Aorta (tissue), 5 donors: ENCODE measurements at regions not wholly inside any gene's neighbourhood (a gene's known extent, or its start where the extent isn't known, plus 50 kb on each side); places are given as distances from the start of the nearest gene placed in this dataset.
"Not testable (repeated sequence)": the region's sequence is repeated elsewhere in the genome, so short reads cannot be mapped to it uniquely, and the experiment has no call there.

Experiments
- ATAC-seq: fragments of 200-7000 bp; cut with Tn5 transposase; one replicate; pipeline ENCODE4 v1.9.1; 2022; ENCODE audit warnings: moderate library complexity; ENCODE audit not compliant: low FRiP score
- DNase-seq, 2 donors: peaks; one replicate each; pipeline ENCODE4 v3.0.0-alpha.2; 2020
- H3K27ac ChIP-seq, 2 donors: one replicate each; pipeline ENCODE4 v1.5.1; 2013; ENCODE audit warnings: low read length in 2 of 2, mild to moderate bottlenecking in 2 of 2, moderate library complexity in 2 of 2, control low read depth in 1 of 2, inconsistent platforms in 1 of 2, low read depth in 1 of 2
- H3K27me3 ChIP-seq, 2 donors: one replicate each; pipeline ENCODE4 v1.6.1; 2013; ENCODE audit warnings: control low read depth in 1 of 2, low read length in 1 of 2, mild to moderate bottlenecking in 1 of 2, moderate library complexity in 1 of 2; ENCODE audit not compliant: insufficient read depth in 2 of 2, control insufficient read depth in 1 of 2
- H3K36me3 ChIP-seq, 2 donors: one replicate each; pipeline ENCODE4 v1.6.1; 2013; ENCODE audit warnings: control low read depth in 1 of 2, low read length in 1 of 2, mild to moderate bottlenecking in 1 of 2; ENCODE audit not compliant: insufficient read depth in 2 of 2, control insufficient read depth in 1 of 2
- H3K4me1 ChIP-seq, 2 donors: one replicate each; pipeline ENCODE4 v1.6.1; 2013; ENCODE audit warnings: low read length in 2 of 2, control low read depth in 1 of 2, mild to moderate bottlenecking in 1 of 2, moderate library complexity in 1 of 2; ENCODE audit not compliant: insufficient read depth in 2 of 2, control insufficient read depth in 1 of 2
- H3K4me3 ChIP-seq, 2 donors: one replicate each; pipeline ENCODE4 v1.5.1; 2013; ENCODE audit warnings: low read length in 2 of 2, control low read depth in 1 of 2, mild to moderate bottlenecking in 1 of 2
- H3K9me3 ChIP-seq: one replicate; pipeline ENCODE4 v1.6.1; 2013; ENCODE audit warnings: mild to moderate bottlenecking, low read length; ENCODE audit not compliant: control insufficient read depth
- whole genome bisulfite sequencing, 2 donors: extraction: QIAGEN DNeasy Blood & Tissue Kit; methylation state at CpG; one replicate each; pipeline ENCODE4 v1.1.7; 2013; 5-methylcytosine and 5-hydroxymethylcytosine counted together
- intact Hi-C, 2 donors: fragments of 100-400 bp; cut with DNase I; formaldehyde crosslinking; loops; one replicate each; pipeline versions ENCODE4 v1.14.2 to v1.15.0; 2022
- donor health status: healthy with polysubstance abuse.
- donor health status: Bipolar disorder and iron deficiency.
- donor health status: DM: no; HTN: no; CAD: no.
- donor health status: DM: no; HTN: no; CAD: no.
- donor health status: DM: yes; HTN: yes; CAD: no.

DNA sequence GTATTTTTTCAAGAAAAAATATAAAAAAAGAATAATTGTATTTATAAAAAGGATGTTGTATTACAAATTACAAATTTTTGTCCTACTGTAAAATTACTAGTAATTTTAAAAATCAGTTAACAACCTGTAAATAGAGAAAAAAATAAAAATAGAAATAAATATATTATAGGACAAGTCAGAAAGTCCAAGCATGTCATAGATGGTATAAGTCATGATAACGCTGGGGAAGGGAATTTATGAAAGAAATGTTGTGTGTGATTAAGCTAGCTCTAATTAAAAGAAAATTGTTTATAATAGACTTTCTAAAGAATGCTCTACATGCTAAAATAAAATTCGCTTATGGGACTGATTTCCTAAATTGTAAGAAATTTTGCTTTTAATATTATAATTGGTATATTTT is 2329.9 kb downstream of the ARAP2 start:
- no peak for DNase-seq
- no peak overlapping the region for H3K27ac ChIP-seq
- no peaks in the 10 kb centered on the region for H3K36me3 ChIP-seq
- H3K27me3 ChIP-seq: no peaks in the 10 kb centered on the region
- intact Hi-C loops: no loop called here
- no peaks in the 10 kb centered on the region for H3K9me3 ChIP-seq
- ATAC-seq: no peak
- no peaks in the 10 kb centered on the region for H3K4me1 ChIP-seq
- no peak overlapping the region for H3K4me3 ChIP-seq
- 82 to 85% methylated on average over 2 of the region's 2 CpGs for whole genome bisulfite sequencing, 2 donors

DNA sequence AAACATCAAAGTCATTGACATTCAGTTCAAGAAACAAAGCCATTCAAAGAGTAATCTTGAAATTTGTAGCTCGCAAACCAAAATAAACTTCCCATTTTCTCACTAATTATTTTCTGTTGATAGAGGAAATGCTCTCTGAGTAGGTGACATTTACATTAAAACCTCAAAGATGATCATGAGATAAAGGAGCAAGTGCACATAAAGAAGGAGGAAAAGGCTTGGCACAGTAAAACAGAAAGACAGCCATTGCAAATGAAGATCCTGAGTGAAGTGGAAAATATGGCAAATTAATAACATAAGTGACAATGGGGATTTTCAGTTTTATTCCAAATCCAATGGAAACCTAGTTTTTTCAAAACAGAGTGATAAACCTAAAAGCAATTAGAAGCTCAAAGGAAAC is 2320.8 kb downstream of the ARAP2 start:
- H3K4me3 ChIP-seq: no peak overlapping the region
- H3K4me1 ChIP-seq: no peaks in the 10 kb centered on the region
- no peak overlapping the region for H3K27ac ChIP-seq
- H3K27me3 ChIP-seq: no peaks in the 10 kb centered on the region
- DNase-seq (no peak), ATAC-seq (no peak)
- 95 to 100% methylated on average over 1 of the region's 1 CpG for WGBS, 2 donors
- H3K36me3 ChIP-seq: no peaks in the 10 kb centered on the region
- no peaks in the 10 kb centered on the region for H3K9me3 ChIP-seq
- intact Hi-C loops: no loop called here

- no peaks in the 10 kb centered on the region for H3K36me3 ChIP-seq
- no peak overlapping the region for H3K4me3 ChIP-seq
- no peak overlapping the region for H3K27ac ChIP-seq
- no peaks in the 10 kb centered on the region for H3K9me3 ChIP-seq
- no peaks in the 10 kb centered on the region for H3K27me3 ChIP-seq
- H3K4me1 ChIP-seq: no peaks in the 10 kb centered on the region
- ATAC-seq (no peak), DNase-seq (no peak)
- intact Hi-C loops: no loop called here
- WGBS, 2 donors: 20 to 31% methylated on average over 7 of the region's 7 CpGs
Observed at GRCh38 chr4:33924239-33924638, 2320.1 kb downstream of the ARAP2 start.

DNA sequence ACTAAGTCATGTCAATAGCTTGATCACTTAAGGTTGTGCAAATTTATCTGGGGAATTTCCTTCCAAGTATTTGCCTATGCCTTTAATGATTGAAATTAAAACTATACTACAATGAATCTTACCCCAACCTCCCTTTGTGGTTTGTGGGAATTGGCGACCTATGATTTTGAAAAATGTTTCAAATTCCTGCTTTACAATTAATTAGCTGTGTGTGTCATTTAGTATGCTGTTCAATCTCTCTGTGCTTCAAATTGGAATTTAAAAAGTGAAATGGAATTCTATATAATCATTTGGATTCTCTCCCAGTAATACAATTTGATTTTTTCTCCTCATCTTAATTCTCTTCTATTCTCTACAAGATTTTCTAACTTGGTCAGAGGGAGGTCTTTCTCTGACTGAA is 2319.5 kb downstream of the ARAP2 start:
- Histone ChIP-seq H3K9me3 (no peaks in the 10 kb centered on the region), H3K36me3 (no peaks in the 10 kb centered on the region), H3K27ac (no peak overlapping the region), H3K4me1 (no peaks in the 10 kb centered on the region), H3K27me3 (no peaks in the 10 kb centered on the region), H3K4me3 (no peak overlapping the region)
- intact Hi-C loops: no loop called here
- no peak for DNase-seq
- 73 to 87% methylated on average over 1 of the region's 1 CpG for WGBS, 2 donors
- ATAC-seq: no peak

GRCh38 chr4:33930497-33930896 is 2313.8 kb downstream of the ARAP2 start:
- DNase-seq: no peak
- no peaks in the 10 kb centered on the region for H3K9me3 ChIP-seq
- no peak for ATAC-seq
- no peaks in the 10 kb centered on the region for H3K4me1 ChIP-seq
- no peak overlapping the region for H3K4me3 ChIP-seq
- intact Hi-C loops: no loop called here
- H3K27ac ChIP-seq: no peak overlapping the region
- no peaks in the 10 kb centered on the region for H3K27me3 ChIP-seq
- WGBS, 2 donors: 0 to 5% methylated on average over 1 of the region's 1 CpG
- H3K36me3 ChIP-seq: no peaks in the 10 kb centered on the region

DNA sequence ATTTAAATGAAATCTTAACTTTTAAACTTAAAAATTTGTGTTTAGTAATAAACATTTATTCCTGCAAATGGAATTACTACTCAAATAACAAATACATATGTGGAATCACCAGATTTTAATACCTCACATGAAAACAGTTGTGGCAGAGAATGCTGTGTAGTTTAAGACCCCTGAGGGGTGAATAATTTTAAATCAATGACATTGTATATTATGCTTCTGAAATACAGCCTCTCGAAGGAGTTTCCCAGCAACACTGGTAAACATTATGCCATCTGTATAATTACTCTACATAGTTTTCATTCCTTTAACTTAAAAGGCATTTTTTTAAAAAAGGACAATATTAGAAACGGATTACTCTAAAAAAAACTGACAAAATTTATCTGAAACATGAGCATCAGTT is 2313.3 kb downstream of the ARAP2 start:
- no peak for ATAC-seq
- intact Hi-C loops: no loop called here
- H3K4me3 ChIP-seq: no peak overlapping the region
- H3K27me3 ChIP-seq: no peaks in the 10 kb centered on the region
- H3K4me1 ChIP-seq: no peaks in the 10 kb centered on the region
- no peak overlapping the region for H3K27ac ChIP-seq
- DNase-seq: no peak
- H3K36me3 ChIP-seq: no peaks in the 10 kb centered on the region
- H3K9me3 ChIP-seq: no peaks in the 10 kb centered on the region
- 48 to 74% methylated on average over 2 of the region's 2 CpGs for WGBS, 2 donors

- DNase-seq (no peak), ATAC-seq (no peak)
- intact Hi-C loops: no loop called here
- no peaks in the 10 kb centered on the region for H3K4me1 ChIP-seq
- H3K27ac ChIP-seq: no peak overlapping the region
- H3K27me3 ChIP-seq: no peaks in the 10 kb centered on the region
- no peaks in the 10 kb centered on the region for H3K9me3 ChIP-seq
- no peaks in the 10 kb centered on the region for H3K36me3 ChIP-seq
- H3K4me3 ChIP-seq: no peak overlapping the region
Observed at GRCh38 chr4:33940281-33940680, 2304.0 kb downstream of the ARAP2 start.

- no peak overlapping the region for H3K4me3 ChIP-seq
- no peak overlapping the region for H3K27ac ChIP-seq
- no peaks in the 10 kb centered on the region for H3K9me3 ChIP-seq
- H3K36me3 ChIP-seq: no peaks in the 10 kb centered on the region
- no peak for DNase-seq
- H3K27me3 ChIP-seq: no peaks in the 10 kb centered on the region
- no peaks in the 10 kb centered on the region for H3K4me1 ChIP-seq
- no peak for ATAC-seq
- 93% methylated on average over 1 of the region's 1 CpG for WGBS, 2 donors
- intact Hi-C loops: no loop called here
Observed at GRCh38 chr4:33941854-33942253, 2302.5 kb downstream of the ARAP2 start.

DNA sequence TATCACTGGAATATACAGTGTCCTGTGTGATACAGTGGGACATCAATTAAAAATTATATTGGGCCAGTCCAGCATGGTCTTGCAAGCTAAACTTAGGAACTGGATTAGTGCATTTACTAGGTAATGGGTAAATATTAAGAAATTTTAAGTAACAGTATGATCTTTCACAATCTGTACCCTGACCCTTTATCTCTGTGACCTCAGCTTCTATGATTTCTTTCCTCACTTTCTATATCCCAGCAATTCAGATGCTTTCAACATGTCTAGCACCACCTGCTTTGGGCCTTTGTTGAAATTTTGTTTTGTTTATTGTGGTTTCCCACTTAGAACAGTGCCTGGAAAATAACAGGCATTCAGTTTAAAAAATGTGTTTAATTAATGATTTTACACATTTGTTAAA is 2295.4 kb downstream of the ARAP2 start:
- Histone ChIP-seq H3K4me3 (no peak overlapping the region), H3K27ac (no peak overlapping the region), H3K27me3 (no peaks in the 10 kb centered on the region), H3K36me3 (no peaks in the 10 kb centered on the region), H3K9me3 (no peaks in the 10 kb centered on the region), H3K4me1 (no peaks in the 10 kb centered on the region)
- DNase-seq (no peak), ATAC-seq (no peak)
- intact Hi-C loops: no loop called here

DNA sequence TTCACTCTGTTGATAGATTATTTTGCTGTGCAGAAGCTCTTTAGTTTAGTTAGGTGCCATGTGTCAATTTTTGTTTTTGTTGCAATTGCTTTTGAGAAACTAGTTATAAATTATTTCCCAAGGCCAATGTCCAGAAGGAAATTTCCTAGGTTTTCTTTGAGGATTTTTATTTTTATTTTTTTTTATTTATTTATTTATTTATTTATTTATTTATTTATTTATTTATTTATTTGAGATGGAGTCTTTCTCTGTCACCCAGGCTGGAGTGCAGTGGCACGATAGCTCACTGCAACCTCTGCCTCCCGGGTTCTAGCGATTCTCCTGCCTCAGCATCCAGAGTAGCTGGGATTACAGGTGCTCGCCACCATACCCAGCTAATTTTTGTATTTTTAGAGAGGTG is 2290.5 kb downstream of the ARAP2 start:
- intact Hi-C loops, H3K36me3 ChIP-seq: not testable (repeated sequence)

More for the DNA sequence above, 2290.5 kb downstream of the ARAP2 start:
- H3K4me3 ChIP-seq, H3K27me3 ChIP-seq, H3K9me3 ChIP-seq, DNase-seq, ATAC-seq, H3K27ac ChIP-seq, H3K4me1 ChIP-seq: not testable (repeated sequence)
- 96 to 98% methylated on average over 4 of the region's 4 CpGs for WGBS, 2 donors
